ENCODE measurements at regions not wholly inside any gene's neighbourhood (a gene's known extent, or its start where the extent isn't known, plus 50 kb on each side); places are given as distances from the start of the nearest gene placed in this dataset.
"Not testable (repeated sequence)": the region's sequence is repeated elsewhere in the genome, so short reads cannot be mapped to it uniquely, and the experiment has no call there.

DNA sequence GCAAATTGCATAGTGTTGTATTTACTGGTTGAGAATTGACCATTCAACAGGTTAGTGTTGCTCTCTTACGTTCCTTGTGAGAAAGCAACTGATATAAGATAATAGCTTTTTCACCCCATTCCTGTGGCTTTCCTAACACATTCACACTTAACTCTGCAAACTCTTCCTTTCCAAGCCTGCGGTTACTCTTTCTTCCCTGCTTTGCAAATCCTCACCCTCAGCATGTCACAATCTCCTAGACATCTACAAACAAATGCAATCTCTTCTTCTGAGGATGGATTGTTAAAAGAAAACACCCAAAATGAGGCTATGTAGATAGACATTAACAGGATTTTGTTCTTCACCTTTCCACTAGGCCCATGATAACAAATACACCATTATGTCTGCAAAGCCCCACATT lies 771.7 kb upstream of the PCDH7 start:
- DNase-seq (ENCODE audit: low spot score) = no peak

- no peak for DNase-seq (ENCODE audit: low spot score)
Observed at GRCh38 chr4:29948858-29949257, 771.3 kb upstream of the PCDH7 start.

GRCh38 chr4:29966386-29966785 lies 753.8 kb upstream of the PCDH7 start:
- no peak for DNase-seq (ENCODE audit: low spot score)

DNA sequence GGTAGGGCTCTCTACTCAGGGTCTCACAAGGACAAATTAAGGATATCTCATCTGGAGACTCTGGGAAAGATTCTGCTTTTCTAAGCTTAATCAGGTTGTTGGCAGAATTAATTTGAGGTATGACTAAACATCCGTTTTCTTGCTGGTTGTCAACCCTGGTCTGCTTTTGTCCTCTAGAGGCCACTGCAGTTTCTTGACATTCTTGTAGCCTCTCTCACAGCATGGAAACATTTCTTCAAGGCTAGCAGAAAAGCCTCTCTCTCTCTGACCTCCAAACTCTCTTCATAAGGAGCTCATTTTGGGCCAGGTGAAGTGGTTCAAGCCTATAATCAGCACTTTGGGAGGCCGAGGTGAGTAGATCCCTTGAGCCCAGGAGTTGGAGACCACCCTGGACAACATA lies 749.5 kb upstream of the PCDH7 start:
- peak; percentile 75 for DNase-seq (ENCODE audit: low spot score)

GRCh38 chr4:29972121-29972520 lies 748.0 kb upstream of the PCDH7 start:
- no peak for DNase-seq (ENCODE audit: low spot score)

DNA sequence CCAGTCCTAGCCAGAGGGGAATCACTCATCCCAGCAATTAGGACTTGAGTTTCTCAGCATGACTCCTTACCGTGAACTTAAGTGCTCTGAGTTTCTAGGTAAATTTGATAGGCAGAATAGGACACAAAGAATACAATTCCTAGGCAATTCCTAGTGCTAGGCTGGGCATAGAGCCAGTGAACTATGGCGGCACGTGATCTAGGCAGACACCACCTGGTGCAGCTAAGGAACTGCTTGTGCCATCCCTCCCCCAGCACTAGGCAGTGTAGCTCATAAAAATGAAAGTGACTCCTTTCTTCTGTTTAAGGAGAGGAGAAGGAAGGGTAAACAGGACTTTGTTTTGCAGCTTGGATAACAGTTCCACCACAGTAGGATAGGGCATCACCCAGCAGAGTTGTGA lies 736.3 kb upstream of the PCDH7 start:
- DNase-seq (ENCODE audit: low spot score) = no peak

- DNase-seq (ENCODE audit: low spot score) = no peak
Observed at GRCh38 chr4:30001628-30002027, 718.5 kb upstream of the PCDH7 start.

DNA sequence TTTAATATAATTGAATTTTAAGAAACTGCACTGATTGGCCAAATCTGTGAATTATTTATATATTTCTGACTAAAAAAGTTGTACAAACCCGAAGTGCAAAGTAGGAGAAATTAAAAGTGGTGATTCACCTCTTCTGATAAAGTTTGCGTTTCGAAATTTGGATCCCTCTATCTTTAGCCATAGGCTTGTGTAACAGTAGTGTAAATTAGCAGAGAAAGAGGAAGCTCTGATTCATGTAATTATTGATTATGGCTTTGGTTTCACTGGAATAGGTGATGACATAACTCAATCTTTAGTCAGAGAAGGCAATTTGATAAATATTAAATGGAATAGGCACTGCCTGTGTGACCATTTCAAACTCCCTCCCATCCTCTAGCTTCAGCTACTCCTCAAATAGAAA lies 717.8 kb upstream of the PCDH7 start:
- no peak for DNase-seq (ENCODE audit: low spot score)

- DNase-seq (ENCODE audit: low spot score) = no peak
Observed at GRCh38 chr4:30005995-30006394, 714.2 kb upstream of the PCDH7 start.

- no peak for DNase-seq (ENCODE audit: low spot score)
Observed at GRCh38 chr4:30024526-30024925, 695.6 kb upstream of the PCDH7 start.

DNA sequence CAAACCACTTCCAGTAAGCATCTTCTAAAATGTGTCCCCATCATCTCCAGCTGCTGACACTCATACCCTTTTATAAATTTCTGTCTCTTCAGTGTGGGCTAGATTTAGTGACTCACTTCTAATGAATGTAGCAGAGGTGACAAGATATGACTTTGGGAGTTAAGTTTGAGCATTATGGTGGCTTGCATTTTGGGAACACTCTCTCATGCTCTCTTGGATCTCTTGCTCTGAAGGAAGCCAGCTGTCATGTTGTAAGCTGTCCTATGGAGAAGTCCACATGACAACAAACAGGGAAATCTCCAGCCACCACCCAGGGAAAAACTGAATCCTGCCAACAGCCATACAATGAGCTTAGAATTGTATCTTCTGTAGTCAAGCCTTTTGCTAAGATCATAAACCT lies 691.3 kb upstream of the PCDH7 start:
- DNase-seq (ENCODE audit: low spot score) = peak; percentile 6

DNA sequence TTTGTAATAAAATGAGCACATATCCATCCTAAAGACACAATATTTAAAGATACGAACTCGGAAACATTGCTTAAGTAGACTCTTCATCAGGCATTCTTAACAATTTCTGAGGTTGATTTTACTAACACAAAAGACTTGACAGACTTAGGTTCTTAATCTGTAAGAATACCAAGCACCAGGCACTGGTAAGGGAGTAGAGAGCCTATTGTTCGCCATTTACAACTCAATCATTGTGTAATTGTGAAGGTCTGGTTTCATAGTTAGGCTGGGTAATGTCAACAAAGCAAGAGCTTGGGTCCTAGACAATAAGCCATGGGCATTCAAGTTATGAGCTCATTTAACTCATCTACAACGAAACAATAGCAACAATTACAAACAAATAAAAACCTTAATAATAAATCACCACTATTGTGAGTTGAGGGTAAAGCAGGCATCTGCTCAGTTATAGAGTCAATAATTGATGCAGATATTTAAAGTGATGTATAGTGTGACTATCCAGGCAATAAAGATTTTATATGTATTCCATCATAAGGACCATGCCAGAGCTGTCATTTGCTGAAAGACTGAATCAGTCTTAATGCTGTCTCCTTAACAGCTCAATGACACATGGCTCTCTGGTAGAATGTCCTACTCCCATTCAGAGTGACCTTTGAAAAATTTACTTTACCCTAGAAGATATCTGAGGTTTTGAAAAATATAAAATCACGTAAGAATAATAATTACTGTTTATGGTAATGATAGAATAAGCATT lies 664.0 kb upstream of the PCDH7 start:
- DNase-seq (ENCODE audit: low spot score) = no peak

DNA sequence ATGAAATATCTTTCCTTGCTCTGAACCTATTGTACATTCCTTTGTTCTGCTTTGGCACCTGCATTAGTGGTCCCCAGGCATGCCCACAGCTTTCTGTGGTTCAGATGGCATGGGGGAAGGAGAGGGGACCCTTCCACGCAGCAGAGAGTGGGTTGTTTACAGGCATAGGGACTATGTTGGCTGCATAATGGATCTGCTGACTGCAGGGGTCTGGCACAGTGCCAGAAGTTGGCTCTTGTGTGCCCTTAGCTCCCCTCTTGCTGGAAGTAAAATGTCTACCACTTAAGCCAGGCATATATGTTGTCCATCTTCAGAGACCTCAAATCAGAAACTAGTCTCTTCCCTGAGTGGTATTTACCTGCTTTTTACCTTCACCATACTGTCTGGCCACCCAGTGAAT lies 651.9 kb upstream of the PCDH7 start:
- DNase-seq (ENCODE audit: low spot score) = no peak

DNA sequence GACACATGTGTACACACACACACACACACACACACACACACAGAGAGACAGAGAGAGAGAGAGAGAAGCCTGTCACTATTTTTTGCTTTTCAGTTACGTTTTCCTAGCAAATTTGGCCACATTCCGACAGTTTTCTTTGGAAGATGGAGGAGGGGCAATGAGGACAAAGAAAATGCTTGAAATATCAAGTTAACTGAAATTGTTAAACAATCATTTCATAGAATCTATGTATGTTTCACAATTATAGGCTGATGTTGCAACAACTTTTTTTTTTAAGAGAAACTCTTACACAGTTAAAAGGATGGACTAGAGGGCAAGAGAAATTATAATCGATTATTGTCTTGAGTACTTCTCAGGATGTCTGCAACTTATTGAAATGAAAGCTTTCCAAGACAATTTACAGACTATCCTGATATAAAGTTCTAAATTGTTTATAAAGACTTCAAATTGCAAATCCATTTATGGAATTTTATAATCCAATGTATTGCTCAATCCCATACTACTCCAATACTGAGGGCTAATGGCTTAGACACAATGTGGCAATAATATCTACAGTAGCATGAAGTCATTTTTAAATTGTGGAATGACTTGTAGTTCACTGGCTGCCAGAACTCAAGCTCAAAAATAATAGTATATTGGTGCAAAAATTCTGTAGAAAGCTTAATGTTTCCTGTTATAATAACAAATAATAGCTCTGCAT lies 647.0 kb upstream of the PCDH7 start:
- no peak for DNase-seq (ENCODE audit: low spot score)

DNA sequence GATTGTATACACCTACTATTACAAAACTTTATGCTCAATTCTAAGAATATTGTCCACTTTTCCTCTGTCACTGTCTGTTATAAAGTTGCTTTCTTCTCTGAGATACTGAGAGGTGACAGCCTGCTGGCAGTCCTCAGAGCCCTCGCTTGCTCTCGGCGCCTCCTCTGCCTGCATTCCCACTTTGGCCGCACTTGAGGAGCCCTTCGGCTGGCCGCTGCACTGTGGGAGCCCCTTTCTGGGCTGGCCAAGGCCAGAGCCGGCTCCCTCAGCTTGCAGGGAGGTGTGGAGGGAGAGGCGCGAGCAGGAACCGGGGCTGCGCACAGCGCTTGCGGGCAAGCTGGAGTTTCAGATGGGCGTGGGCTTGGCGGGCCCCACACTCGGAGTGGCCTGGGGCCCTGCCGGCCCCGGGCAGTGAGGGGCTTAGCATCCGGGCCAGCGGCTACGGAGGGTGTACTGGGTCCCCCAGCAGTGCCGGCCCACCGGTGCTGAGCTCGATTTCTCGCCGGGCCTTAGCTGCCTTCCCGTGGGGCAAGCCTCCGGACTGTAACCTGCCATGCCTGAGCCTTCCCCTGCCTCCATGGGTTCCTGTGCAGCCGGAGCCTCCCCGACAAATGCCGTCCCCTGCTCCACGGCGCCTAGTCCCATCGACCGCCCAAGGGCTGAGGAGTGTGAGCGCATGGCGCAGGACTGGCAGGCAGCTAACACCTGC lies 627.6 kb upstream of the PCDH7 start:
- DNase-seq (ENCODE audit: low spot score) = not testable (repeated sequence)

DNA sequence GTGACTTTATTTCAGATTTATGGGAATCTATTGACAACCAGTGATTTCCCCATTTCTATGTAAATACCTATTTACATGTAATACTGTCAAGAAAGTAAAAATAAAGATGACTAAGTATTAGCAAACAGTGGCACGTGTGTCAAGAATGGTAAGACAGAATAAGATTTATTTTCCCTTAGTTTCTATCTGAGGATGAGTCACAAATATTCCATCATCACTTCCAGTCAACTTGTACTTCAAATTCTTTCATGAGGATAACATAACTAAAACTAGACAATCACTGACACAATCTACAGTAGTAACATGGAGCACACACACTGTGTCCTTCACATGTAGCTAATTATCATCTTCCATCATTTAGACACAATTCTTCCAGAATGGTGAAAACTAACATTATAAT lies 625.3 kb upstream of the PCDH7 start:
- peak; percentile 68 for DNase-seq (ENCODE audit: low spot score)

- peak; percentile 68 for DNase-seq (ENCODE audit: low spot score)
Observed at GRCh38 chr4:30103455-30103854, 616.7 kb upstream of the PCDH7 start.

DNA sequence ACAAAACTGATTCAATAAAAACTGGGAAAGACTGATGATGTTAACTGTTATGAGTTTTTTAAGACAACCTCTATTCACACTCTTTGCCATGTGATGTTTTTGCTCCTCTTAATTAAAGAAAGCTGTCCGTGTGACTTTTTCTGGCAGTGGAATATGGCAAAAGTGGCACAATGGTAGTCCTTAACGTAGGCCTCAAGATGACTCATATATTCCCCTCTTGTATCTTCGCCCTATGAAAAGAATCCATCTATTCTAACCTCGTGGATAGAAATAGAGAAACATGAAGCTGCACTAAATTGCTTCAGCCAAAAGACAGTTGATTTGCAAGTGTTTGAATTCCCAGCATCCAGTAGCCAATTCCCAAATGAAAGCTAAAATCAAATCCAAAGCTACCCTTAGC lies 603.8 kb upstream of the PCDH7 start:
- DNase-seq (ENCODE audit: low spot score) = no peak

GRCh38 chr4:30117433-30117832 lies 602.7 kb upstream of the PCDH7 start:
- no peak for DNase-seq (ENCODE audit: low spot score)

DNA sequence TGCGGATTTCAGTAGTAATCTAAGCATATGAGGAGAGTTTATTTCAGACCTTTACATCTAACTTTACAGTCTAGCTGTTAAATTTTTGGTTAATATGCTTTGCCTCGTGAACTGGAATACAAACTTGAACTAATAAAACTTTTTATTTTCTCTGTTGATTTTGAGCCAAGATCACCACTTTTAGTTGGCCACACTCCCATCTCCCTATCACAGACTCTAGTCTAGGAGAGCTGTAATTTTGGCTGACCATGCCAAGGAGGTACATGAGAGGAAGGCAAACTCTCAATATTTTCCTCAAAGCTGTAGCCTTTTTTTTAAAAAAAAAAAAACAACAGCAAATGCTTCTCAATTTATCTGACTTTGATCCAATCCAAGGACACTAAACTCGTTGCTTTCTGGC lies 597.5 kb upstream of the PCDH7 start:
- DNase-seq (ENCODE audit: low spot score) = no peak

DNA sequence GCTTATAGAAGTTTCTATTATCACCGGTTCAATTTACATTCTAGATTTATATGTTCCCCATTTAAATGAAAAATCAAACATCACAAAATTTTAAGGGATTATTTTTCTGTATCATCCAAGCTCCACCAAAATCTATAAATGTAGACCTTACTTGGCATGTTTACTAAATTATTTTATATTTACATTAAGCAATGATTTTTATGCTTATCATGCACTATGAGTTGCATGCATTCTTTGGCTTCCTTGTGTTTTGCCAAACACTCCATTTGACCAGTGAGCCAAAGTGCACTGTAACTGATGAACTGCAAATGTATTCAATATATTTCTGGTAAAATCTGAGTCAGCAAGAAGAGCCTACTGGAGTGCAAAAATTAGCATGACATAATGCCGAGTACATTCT lies 595.5 kb upstream of the PCDH7 start:
- not testable (repeated sequence) for DNase-seq (ENCODE audit: low spot score)

GRCh38 chr4:30125868-30126267 lies 594.3 kb upstream of the PCDH7 start:
- DNase-seq (ENCODE audit: low spot score) = no peak

GRCh38 chr4:30126351-30126750 lies 593.8 kb upstream of the PCDH7 start:
- no peak for DNase-seq (ENCODE audit: low spot score)
